Activated CD8-positive, alpha-beta T cell treated with anti-CD3 and anti-CD28 coated beads for 36 hours (primary cell): ENCODE measurements at regions not wholly inside any gene's neighbourhood (a gene's known extent, or its start where the extent isn't known, plus 50 kb on each side); places are given as distances from the start of the nearest gene placed in this dataset.

Experiments used
- ATAC-seq: fragments of 200-7000 bp; cut with Tn5 transposase; one replicate; pipeline ENCODE4 v1.10.0; 2021; ENCODE audit warnings: mild to moderate bottlenecking, moderate library complexity
- CTCF ChIA-PET: fragments of 350-600 bp; sonication (Branson Sonifier 250); formaldehyde crosslinking; loops from one replicate; lab custom pipeline; 2021; ENCODE audit warnings: antibody characterized with exemption; lab: Charles Lee
- POLR2A ChIA-PET: fragments of 350-600 bp; sonication (Branson Sonifier 250); formaldehyde crosslinking; loops from one replicate; lab custom pipeline; 2021; ENCODE audit warnings: antibody characterized with exemption; lab: Charles Lee
- DNase-seq: peaks from one replicate; pipeline ENCODE4 v3.0.0-alpha.2; 2020
- H3K27ac Mint-ChIP-seq: one replicate; pipeline ENCODE4 v1.8.0; 2021; ENCODE audit warnings: mild to moderate bottlenecking, mixed read lengths
- H3K27me3 Mint-ChIP-seq: one replicate; pipeline ENCODE4 v1.8.0; 2021; ENCODE audit warnings: mixed read lengths
- H3K36me3 Mint-ChIP-seq: one replicate; pipeline ENCODE4 v1.8.0; 2021; ENCODE audit warnings: low read depth, mixed read lengths
- H3K4me1 Mint-ChIP-seq: one replicate; pipeline ENCODE4 v1.8.0; 2021; ENCODE audit warnings: low read depth, mixed read lengths
- H3K4me3 Mint-ChIP-seq: one replicate; pipeline ENCODE4 v1.8.0; 2021; ENCODE audit warnings: mild to moderate bottlenecking, moderate library complexity, mixed read lengths
- H3K9me3 Mint-ChIP-seq: one replicate; pipeline ENCODE4 v1.8.0; 2021; ENCODE audit warnings: mixed read lengths
- CTCF ChIP-seq: fragments of 200-600 bp; IDR thresholded peaks from one replicate; pipeline ENCODE4 v1.8.0; 2022; ENCODE audit warnings: antibody characterized with exemption, mild to moderate bottlenecking
- intact Hi-C: fragments of 100-400 bp; cut with micrococcal nuclease; formaldehyde crosslinking; loops from one replicate; pipeline ENCODE4 v1.10.0; 2022

GRCh38 chr6:71474942-71475341 is 186.3 kb downstream of the OGFRL1 start:
- no peaks in the 10 kb centered on the region for H3K4me1 Mint-ChIP-seq
- H3K4me3 Mint-ChIP-seq, result no peak overlapping the region
- no peaks in the 10 kb centered on the region for H3K9me3 Mint-ChIP-seq
- no peaks in the 10 kb centered on the region for H3K36me3 Mint-ChIP-seq
- DNase-seq, result no peak
- CTCF ChIA-PET, result no interaction called here
- peaks cover 2% of the 10 kb centered on the region for H3K27me3 Mint-ChIP-seq
- no peak overlapping the region for H3K27ac Mint-ChIP-seq
- no peak for TF ChIP-seq CTCF
- POLR2A ChIA-PET, result no interaction called here
- ATAC-seq, result no peak
- intact Hi-C loops, result no loop called here

GRCh38 chr6:71476371-71476770 is 187.8 kb downstream of the OGFRL1 start:
- H3K4me1 Mint-ChIP-seq, result no peaks in the 10 kb centered on the region
- H3K27me3 Mint-ChIP-seq, result peaks cover 2% of the 10 kb centered on the region
- no peak overlapping the region for H3K4me3 Mint-ChIP-seq
- no peaks in the 10 kb centered on the region for H3K9me3 Mint-ChIP-seq
- TF ChIP-seq CTCF, result no peak
- intact Hi-C loops, result no loop called here
- ChIA-PET POLR2A (no interaction called here), CTCF (interaction anchor here (0.7 to 1.3 kb wide), 2 partner anchors 10 to 102 kb away, joined by 3 to 4 read pairs; no protein-coding TSS in a partner anchor)
- DNase-seq (no peak), ATAC-seq (no peak)
- H3K36me3 Mint-ChIP-seq, result no peaks in the 10 kb centered on the region
- H3K27ac Mint-ChIP-seq, result no peak overlapping the region

- CTCF ChIA-PET, result interaction anchor here (1.3 kb wide), 1 partner anchor 10 kb away, joined by 4 read pairs; no protein-coding TSS in a partner anchor
- H3K4me3 Mint-ChIP-seq, result no peak overlapping the region
- H3K4me1 Mint-ChIP-seq, result no peaks in the 10 kb centered on the region
- no peaks in the 10 kb centered on the region for H3K9me3 Mint-ChIP-seq
- no peak for ATAC-seq
- DNase-seq, result no peak
- no peak overlapping the region for H3K27ac Mint-ChIP-seq
- H3K36me3 Mint-ChIP-seq, result no peaks in the 10 kb centered on the region
- no peak for TF ChIP-seq CTCF
- H3K27me3 Mint-ChIP-seq, result peaks cover 2% of the 10 kb centered on the region
- intact Hi-C loops, result no loop called here
- POLR2A ChIA-PET, result no interaction called here
Observed at GRCh38 chr6:71476872-71477271, 188.3 kb downstream of the OGFRL1 start.

- Mint-ChIP-seq H3K4me1 (no peaks in the 10 kb centered on the region), H3K9me3 (no peaks in the 10 kb centered on the region), H3K4me3 (no peak overlapping the region), H3K27me3 (peaks cover under 1% of the 10 kb centered on the region), H3K27ac (no peak overlapping the region), H3K36me3 (no peaks in the 10 kb centered on the region)
- no peak for ATAC-seq
- ChIA-PET CTCF (interaction anchor here (0.9 kb wide), 1 partner anchor 9 kb away, joined by 3 read pairs; no protein-coding TSS in a partner anchor), POLR2A (no interaction called here)
- intact Hi-C loops, result no loop called here
- TF ChIP-seq CTCF, result no peak
- DNase-seq, result no peak
Observed at GRCh38 chr6:71478834-71479541, 190.4 kb downstream of the OGFRL1 start.

GRCh38 chr6:71480577-71480976 is 192.0 kb downstream of the OGFRL1 start:
- POLR2A ChIA-PET, result no interaction called here
- intact Hi-C loops, result no loop called here
- CTCF ChIA-PET, result no interaction called here
- TF ChIP-seq CTCF, result no peak
- H3K27ac Mint-ChIP-seq, result no peak overlapping the region
- no peaks in the 10 kb centered on the region for H3K36me3 Mint-ChIP-seq
- no peak overlapping the region for H3K4me3 Mint-ChIP-seq
- no peaks in the 10 kb centered on the region for H3K27me3 Mint-ChIP-seq
- no peaks in the 10 kb centered on the region for H3K4me1 Mint-ChIP-seq
- ATAC-seq (no peak), DNase-seq (no peak)
- H3K9me3 Mint-ChIP-seq, result no peaks in the 10 kb centered on the region
